ENCODE measurements at regions not wholly inside any gene's neighbourhood (a gene's known extent, or its start where the extent isn't known, plus 50 kb on each side); places are given as distances from the start of the nearest gene placed in this dataset.

DNA sequence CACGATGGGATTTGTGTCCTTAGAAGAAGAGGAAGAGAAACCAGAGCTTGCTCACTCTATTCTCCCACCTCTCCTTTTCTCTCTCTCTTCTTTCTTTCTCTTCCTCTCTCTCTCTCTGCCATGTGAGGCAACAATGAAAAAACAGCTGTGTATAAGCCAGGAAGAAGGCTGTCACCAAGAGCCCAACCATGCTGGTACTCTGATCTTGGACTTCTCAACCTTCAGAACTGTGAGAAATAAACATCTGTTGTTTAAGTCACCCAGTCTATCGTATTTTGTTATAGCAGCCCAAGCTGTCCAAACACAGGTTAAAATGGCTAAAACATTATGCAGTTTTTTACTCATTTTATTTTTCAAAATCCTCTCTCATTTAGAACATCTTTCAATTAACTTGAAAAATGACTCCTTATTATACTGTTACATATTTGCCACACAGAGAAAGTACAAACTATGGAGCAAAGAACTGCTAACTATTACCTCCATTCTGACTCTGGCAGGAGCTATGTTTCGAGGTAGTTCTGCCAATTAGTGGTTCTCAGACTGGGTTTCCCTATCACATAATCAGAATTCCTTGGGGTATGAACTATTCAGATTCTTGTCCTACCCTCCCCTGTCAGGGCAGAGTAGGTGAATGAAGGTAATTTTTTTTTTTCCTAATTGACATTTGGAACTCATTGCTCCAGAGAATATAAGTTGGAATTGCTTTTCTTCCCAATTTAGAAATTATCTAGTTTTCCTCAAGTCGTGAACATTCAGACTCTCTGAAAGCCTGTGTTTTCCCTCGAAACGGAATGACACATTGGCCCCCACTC is 434.6 kb downstream of the ENC1 start:
- TF ChIP-seq FOXM1 (IDR thresholded peaks at IDR 0.05; ENCODE audit: borderline replicate concordance, low read depth) (no peak), TCF12 (IDR thresholded peaks at IDR 0.05; ENCODE audit: low read depth) (no peak), TEAD4 (IDR thresholded peaks at IDR 0.05) (no peak), CREB1 (IDR thresholded peaks at IDR 0.05; ENCODE audit: low read depth) (no peak), EP300 (IDR thresholded peaks at IDR 0.05; ENCODE audit: borderline replicate concordance) (no peak), RAD21 (IDR thresholded peaks at IDR 0.05; ENCODE audit: low read depth) (no peak)
- TF ChIP-seq, protein P1, sequence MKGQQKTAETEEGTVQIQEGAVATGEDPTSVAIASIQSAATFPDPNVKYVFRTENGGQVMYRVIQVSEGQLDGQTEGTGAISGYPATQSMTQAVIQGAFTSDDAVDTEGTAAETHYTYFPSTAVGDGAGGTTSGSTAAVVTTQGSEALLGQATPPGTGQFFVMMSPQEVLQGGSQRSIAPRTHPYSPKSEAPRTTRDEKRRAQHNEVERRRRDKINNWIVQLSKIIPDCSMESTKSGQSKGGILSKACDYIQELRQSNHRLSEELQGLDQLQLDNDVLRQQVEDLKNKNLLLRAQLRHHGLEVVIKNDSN (IDR thresholded peaks at IDR 0.05), result no peak

GRCh38 chr5:74201334-74202081 is 439.0 kb downstream of the ENC1 start:
- TF ChIP-seq CREB1 (IDR thresholded peaks at IDR 0.05; ENCODE audit: low read depth) (no peak), NFIC (IDR thresholded peaks at IDR 0.05) (no peak), CEBPB (IDR thresholded peaks at IDR 0.05) (no peak), EP300 (IDR thresholded peaks at IDR 0.05; ENCODE audit: borderline replicate concordance) (no peak), TAF1 (IDR thresholded peaks at IDR 0.05; ENCODE audit: low read depth) (no peak), YY1 (IDR thresholded peaks at IDR 0.05; ENCODE audit: low read depth) (no peak), ZBTB7A (IDR thresholded peaks at IDR 0.05; ENCODE audit: low read depth) (no peak), EGR1 (IDR thresholded peaks at IDR 0.05) (no peak), TEAD4 (IDR thresholded peaks at IDR 0.05) (no peak), FOXM1 (IDR thresholded peaks at IDR 0.05; ENCODE audit: borderline replicate concordance, low read depth) (no peak), RAD21 (IDR thresholded peaks at IDR 0.05; ENCODE audit: low read depth) (no peak)
- TF ChIP-seq, protein P2, sequence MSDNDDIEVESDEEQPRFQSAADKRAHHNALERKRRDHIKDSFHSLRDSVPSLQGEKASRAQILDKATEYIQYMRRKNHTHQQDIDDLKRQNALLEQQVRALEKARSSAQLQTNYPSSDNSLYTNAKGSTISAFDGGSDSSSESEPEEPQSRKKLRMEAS (IDR thresholded peaks at IDR 0.05), result no peak
- TF ChIP-seq, protein P1 (IDR thresholded peaks at IDR 0.05), result no peak

DNA sequence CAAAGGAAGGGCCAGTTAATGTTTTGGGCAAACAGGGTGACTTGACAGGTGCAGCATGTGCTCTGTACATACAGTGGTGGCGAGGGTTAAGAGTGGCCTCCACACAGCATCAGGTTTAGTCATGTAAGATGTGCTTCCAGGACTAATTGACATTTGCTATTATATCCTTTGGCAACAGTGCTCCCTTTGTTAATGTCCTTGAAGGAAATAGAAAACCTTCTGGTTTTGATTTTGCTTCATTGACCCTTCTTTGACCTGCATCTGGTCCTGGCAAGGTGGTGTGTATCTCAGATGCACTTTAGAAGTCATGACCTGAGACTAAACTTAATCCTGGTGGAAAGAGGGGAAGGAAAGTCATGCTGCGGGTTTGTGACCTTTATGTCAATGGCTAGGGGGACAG is 440.0 kb downstream of the ENC1 start:
- no peak for TF ChIP-seq FOXM1 (IDR thresholded peaks at IDR 0.05; ENCODE audit: borderline replicate concordance, low read depth)
- TF ChIP-seq EGR1 (IDR thresholded peaks at IDR 0.05), result no peak
- TF ChIP-seq, protein P2 (IDR thresholded peaks at IDR 0.05), result no peak
- no peak for TF ChIP-seq REST (IDR thresholded peaks at IDR 0.05; ENCODE audit: low read depth)
- TF ChIP-seq RAD21 (IDR thresholded peaks at IDR 0.05; ENCODE audit: low read depth), result no peak
- TF ChIP-seq CEBPB (IDR thresholded peaks at IDR 0.05), result no peak
- no peak for TF ChIP-seq YY1 (IDR thresholded peaks at IDR 0.05; ENCODE audit: low read depth)
- no peak for TF ChIP-seq TCF12 (IDR thresholded peaks at IDR 0.05; ENCODE audit: low read depth)
- TF ChIP-seq NFIC (IDR thresholded peaks at IDR 0.05), result no peak
- TF ChIP-seq, protein P1 (IDR thresholded peaks at IDR 0.05), result no peak
- no peak for TF ChIP-seq ZBTB7A (IDR thresholded peaks at IDR 0.05; ENCODE audit: low read depth)
- no peak for TF ChIP-seq CREB1 (IDR thresholded peaks at IDR 0.05; ENCODE audit: low read depth)
- TF ChIP-seq TEAD4 (IDR thresholded peaks at IDR 0.05), result no peak
- no peak for TF ChIP-seq TAF1 (IDR thresholded peaks at IDR 0.05; ENCODE audit: low read depth)
- no peak for TF ChIP-seq EP300 (IDR thresholded peaks at IDR 0.05; ENCODE audit: borderline replicate concordance)

DNA sequence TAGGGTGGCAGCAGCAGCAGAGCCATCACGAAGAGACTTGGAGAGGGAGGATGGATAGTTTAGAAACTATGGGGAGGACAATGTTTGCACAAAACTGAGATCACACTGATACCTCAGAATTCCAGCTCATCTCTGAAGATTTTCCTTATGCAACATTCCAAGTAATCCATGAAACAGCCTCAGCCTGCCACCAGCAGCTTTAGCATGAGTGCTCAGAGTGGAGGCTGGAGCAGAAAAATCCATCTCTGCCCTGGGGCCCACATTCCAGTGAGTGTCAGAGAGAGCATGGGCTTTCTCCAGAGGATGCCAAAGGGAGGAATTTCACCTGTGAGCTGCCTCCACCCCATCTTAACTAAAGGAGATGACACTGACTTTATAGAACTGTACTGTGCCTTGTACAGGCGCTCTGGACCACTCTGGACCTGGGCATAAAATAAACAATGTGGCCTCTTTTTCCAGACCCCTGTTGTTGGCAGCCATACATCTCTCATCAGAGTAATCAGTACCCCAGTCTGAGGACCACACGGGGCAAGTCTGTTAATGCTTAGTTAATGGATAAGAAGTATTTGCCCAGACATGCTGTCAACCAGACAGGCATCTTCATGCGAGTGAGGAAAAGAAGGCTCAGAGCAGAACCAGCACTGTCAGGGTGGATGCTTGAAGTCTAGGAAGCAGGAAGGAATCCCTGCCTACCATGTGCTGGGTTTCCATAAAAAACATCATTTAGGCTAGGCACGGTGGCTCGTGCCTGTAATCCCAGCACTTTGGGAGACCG is 440.9 kb downstream of the ENC1 start:
- TF ChIP-seq FOXM1 (IDR thresholded peaks at IDR 0.05; ENCODE audit: borderline replicate concordance, low read depth) (no peak), REST (IDR thresholded peaks at IDR 0.05; ENCODE audit: low read depth) (no peak), RAD21 (IDR thresholded peaks at IDR 0.05; ENCODE audit: low read depth) (no peak), ZBTB7A (IDR thresholded peaks at IDR 0.05; ENCODE audit: low read depth) (no peak)
- TF ChIP-seq, protein P1 (IDR thresholded peaks at IDR 0.05), result no peak
